ENCODE measurements at regions not wholly inside any gene's neighbourhood (a gene's known extent, or its start where the extent isn't known, plus 50 kb on each side); places are given as distances from the start of the nearest gene placed in this dataset.
A peak's percentile ranks its signal among the peaks of the same experiment; 100 is the strongest.

DNA sequence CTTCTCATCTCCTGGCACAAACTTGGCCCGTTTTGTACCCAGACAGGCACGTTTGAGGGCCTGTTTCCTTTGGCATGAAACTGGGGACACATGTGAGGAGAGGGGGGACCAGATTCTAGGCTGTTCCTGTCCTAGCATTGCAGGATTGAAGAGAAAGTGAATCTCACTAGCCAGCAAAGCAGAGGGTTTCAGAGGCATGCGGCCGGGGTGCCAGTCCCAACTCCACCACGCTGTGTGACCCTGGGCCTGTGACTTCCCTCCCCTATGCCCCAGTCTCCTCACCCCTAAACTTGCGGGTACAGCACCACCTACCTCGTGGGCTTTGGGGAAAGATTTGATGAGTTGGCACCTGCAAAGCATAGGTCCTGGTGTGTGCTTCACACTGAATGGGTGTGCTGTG, 53.5 kb upstream of the CIBAR2 start:
- H3K9me3 ChIP-seq = no peaks in the 10 kb centered on the region
- intact Hi-C loops (cut with DNase I; ENCODE audit: low total_unique reads) = no loop called here
- H3K36me3 ChIP-seq = no peaks in the 10 kb centered on the region
- H3K27me3 ChIP-seq = no peaks in the 10 kb centered on the region
- H3K4me3 ChIP-seq = no peak overlapping the region
- H3K27ac ChIP-seq = peak overlapping the region in 1 of 2 donors; percentile 83
- peaks cover 22 to 32% of the 10 kb centered on the region in 2 donors for H3K4me1 ChIP-seq
- TF ChIP-seq, protein P1, sequence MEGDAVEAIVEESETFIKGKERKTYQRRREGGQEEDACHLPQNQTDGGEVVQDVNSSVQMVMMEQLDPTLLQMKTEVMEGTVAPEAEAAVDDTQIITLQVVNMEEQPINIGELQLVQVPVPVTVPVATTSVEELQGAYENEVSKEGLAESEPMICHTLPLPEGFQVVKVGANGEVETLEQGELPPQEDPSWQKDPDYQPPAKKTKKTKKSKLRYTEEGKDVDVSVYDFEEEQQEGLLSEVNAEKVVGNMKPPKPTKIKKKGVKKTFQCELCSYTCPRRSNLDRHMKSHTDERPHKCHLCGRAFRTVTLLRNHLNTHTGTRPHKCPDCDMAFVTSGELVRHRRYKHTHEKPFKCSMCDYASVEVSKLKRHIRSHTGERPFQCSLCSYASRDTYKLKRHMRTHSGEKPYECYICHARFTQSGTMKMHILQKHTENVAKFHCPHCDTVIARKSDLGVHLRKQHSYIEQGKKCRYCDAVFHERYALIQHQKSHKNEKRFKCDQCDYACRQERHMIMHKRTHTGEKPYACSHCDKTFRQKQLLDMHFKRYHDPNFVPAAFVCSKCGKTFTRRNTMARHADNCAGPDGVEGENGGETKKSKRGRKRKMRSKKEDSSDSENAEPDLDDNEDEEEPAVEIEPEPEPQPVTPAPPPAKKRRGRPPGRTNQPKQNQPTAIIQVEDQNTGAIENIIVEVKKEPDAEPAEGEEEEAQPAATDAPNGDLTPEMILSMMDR (IDR thresholded peaks at IDR 0.05) = no peak
- TF ChIP-seq POLR2A (IDR thresholded peaks at IDR 0.05) = no peak
- DNase-seq = no peak

DNA sequence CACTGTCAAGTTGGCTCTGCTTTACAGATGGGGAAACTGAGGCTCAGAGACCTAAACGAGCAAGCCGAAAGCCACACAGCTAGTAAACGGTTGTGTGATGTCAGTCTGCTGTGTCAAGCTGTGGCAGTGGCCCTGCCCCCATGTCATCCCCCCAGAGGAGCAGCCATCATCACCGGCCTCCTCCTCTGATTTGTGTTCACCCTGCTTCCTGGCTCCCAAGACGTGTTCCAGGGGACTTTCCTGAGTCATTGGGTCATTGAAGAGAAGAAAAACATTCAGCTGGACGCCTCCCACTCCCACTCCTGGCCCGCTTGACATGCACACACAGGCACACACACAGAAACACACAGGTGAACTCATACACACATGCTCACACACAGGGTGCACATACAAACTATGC, 54.0 kb upstream of the CIBAR2 start:
- no peak for DNase-seq
- H3K27ac ChIP-seq = peak overlapping the region in 1 of 2 donors; percentile 83
- no peaks in the 10 kb centered on the region for H3K9me3 ChIP-seq
- peaks cover 22 to 37% of the 10 kb centered on the region in 2 donors for H3K4me1 ChIP-seq
- no peaks in the 10 kb centered on the region for H3K27me3 ChIP-seq
- no peaks in the 10 kb centered on the region for H3K36me3 ChIP-seq
- TF ChIP-seq POLR2A (IDR thresholded peaks at IDR 0.05) = no peak
- TF ChIP-seq, protein P1 (IDR thresholded peaks at IDR 0.05) = no peak
- H3K4me3 ChIP-seq = no peak overlapping the region
- intact Hi-C loops (cut with DNase I; ENCODE audit: low total_unique reads) = no loop called here

DNA sequence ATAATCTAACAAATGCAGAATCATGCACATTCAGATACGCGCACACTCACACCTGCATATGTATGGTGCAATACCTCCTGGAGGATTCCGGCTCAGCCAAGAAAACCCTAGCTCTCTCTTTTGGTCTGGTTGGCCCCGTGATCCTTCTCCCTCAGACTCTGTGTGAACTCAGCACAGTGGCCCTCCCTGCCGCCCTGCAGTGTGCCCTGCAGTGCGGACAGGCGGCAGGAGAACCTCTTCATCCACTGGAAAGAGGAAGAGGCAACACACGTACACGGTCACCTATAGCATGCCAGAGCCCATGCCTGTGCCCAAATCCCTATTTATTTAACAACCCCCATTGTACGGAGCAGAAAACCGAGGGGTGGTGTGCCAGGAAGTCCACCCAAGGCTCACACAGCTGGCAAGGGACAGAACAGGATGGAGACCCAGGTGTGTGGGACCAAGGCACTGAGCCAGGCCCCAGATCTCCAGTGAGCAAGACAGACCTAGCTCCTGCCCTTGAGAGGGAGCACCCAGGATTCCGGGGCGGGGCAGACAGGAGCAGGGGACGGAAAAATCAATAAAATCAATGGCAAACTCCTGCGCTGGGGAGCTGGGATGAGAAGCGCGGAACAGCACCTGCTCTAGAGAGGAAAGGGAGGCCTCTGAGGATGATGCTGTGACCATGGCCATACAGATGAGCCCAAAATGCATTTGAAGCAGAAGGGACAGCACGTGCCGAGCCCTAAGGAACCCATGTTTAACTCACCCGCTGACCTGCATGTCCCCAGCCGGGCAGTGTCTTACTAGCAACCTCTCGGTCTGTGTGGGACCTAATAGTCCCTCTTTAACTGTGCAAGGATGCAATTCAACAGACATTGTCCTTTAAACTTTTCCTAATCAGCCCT, 54.7 kb upstream of the CIBAR2 start:
- Histone ChIP-seq H3K4me3 (no peak overlapping the region), H3K27me3 (no peaks in the 10 kb centered on the region), H3K4me1 (peaks cover 22 to 38% of the 10 kb centered on the region in 2 donors), H3K36me3 (no peaks in the 10 kb centered on the region), H3K27ac (no peak overlapping the region), H3K9me3 (no peaks in the 10 kb centered on the region)
- no peak for TF ChIP-seq POLR2A (IDR thresholded peaks at IDR 0.05)
- TF ChIP-seq, protein P1 (IDR thresholded peaks at IDR 0.05) = no peak
- no peak for DNase-seq
- intact Hi-C loops (cut with DNase I; ENCODE audit: low total_unique reads) = no loop called here

DNA sequence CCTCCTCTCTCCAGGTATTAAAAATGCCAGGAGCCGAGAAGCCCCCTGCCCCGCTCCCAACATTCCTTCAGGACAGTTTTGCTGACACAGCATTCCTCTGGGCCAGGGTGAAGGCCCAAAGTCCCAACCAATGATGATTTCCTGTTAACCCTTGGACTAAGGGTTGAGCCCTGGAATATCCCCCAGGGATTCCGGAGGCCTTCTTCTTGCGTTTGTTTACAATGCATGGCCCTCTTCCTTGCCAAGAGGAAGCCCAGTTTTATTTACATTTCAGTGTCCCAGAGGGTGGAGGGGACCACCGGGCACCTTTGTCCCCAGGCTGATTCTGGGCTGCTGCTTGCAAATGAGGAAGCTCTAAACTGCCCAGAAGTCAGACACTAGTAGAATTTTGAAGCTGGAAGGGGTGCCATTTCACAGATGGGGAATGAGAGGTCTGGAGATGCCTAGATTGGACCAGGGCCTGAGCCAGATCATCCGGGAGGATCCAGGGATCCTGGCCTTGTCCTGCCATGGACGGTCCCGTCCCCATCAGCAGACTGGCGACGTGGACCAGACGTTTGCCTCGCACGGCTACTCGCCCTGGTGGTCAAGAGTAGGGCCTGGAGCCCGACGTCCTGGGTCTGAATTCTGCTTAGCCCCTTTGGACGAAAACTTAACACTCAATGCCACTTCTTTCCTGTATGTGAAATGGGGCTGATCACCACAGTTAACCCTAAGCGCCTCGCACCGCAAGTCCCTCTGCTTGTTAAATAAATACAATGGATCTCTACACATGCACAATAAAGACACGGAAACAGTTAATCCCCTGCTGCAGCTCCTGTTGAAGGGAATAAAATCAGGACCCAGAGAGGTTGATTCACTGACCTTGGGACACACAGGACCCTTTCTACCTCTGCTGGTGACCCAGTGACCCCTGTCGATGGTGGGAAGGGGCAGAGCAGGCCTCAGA, 55.6 kb upstream of the CIBAR2 start:
- no peak for DNase-seq
- Histone ChIP-seq H3K4me3 (no peak overlapping the region), H3K4me1 (peaks cover 16 to 33% of the 10 kb centered on the region in 2 donors), H3K9me3 (no peaks in the 10 kb centered on the region), H3K36me3 (no peaks in the 10 kb centered on the region), H3K27ac (peak overlapping the region in 1 of 2 donors; percentile 2), H3K27me3 (no peaks in the 10 kb centered on the region)
- TF ChIP-seq, protein P1 (IDR thresholded peaks at IDR 0.05) = no peak
- TF ChIP-seq POLR2A (IDR thresholded peaks at IDR 0.05) = no peak
- intact Hi-C loops (cut with DNase I; ENCODE audit: low total_unique reads) = no loop called here

Data from uterus (tissue), 3 donors.